ENCODE measurements at regions not wholly inside any gene's neighbourhood (a gene's known extent, or its start where the extent isn't known, plus 50 kb on each side); places are given as distances from the start of the nearest gene placed in this dataset.

DNA sequence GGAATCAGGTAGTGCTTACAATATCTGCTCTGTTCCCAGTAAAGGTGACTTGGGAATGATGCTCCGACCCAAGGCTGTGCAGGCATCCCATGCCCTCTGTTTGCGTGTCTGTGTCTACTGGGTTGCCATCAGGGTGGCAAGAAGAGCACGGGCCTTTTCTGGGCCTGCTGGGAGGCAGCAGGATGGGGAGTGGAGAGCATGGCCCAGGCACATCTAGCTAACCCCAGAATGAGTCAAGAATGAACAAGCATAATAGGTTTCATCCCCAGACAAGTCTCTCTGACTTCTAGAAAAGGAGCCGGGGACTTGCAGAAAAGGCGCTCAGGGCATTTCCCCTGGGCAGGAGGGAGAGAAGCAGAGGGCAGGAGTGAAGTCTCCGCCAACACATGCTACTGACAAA is 260.4 kb downstream of the IRX1 start:
- in situ Hi-C loops (cut with HindIII; ENCODE audit: low sequenced_read_pairs): no loop called here
- no peak overlapping the region for H3K4me3 ChIP-seq (ENCODE audit: low read depth, low read length)
- no peak for DNase-seq (ENCODE audit: low read depth, low spot score)
- TF ChIP-seq, protein P1, sequence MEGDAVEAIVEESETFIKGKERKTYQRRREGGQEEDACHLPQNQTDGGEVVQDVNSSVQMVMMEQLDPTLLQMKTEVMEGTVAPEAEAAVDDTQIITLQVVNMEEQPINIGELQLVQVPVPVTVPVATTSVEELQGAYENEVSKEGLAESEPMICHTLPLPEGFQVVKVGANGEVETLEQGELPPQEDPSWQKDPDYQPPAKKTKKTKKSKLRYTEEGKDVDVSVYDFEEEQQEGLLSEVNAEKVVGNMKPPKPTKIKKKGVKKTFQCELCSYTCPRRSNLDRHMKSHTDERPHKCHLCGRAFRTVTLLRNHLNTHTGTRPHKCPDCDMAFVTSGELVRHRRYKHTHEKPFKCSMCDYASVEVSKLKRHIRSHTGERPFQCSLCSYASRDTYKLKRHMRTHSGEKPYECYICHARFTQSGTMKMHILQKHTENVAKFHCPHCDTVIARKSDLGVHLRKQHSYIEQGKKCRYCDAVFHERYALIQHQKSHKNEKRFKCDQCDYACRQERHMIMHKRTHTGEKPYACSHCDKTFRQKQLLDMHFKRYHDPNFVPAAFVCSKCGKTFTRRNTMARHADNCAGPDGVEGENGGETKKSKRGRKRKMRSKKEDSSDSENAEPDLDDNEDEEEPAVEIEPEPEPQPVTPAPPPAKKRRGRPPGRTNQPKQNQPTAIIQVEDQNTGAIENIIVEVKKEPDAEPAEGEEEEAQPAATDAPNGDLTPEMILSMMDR (IDR thresholded peaks at IDR 0.05; ENCODE audit: low read depth, low read length): no peak

DNA sequence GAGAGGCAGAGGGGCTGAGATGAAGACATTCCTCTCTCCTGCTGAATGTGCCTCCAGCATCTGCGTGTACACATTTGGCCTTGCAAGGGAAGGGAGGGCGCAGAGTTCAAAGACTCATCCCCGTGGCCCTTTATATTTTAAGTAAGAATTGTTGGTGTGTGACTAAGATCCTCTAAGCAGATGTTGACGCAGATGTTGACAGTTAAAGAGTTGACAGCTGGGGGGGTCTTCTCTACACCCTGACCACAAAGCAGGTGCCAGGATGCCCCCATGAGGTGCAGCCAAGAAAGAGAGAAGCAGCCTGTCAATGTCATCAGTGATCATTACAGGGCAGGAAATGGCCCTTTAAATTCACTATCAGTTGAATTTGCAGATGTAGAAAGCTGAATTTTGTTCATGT is 262.9 kb downstream of the IRX1 start:
- DNase-seq (ENCODE audit: low read depth, low spot score): no peak
- H3K4me3 ChIP-seq (ENCODE audit: low read depth, low read length): no peak overlapping the region
- TF ChIP-seq, protein P1 (IDR thresholded peaks at IDR 0.05; ENCODE audit: low read depth, low read length): no peak
- in situ Hi-C loops (cut with HindIII; ENCODE audit: low sequenced_read_pairs): no loop called here

DNA sequence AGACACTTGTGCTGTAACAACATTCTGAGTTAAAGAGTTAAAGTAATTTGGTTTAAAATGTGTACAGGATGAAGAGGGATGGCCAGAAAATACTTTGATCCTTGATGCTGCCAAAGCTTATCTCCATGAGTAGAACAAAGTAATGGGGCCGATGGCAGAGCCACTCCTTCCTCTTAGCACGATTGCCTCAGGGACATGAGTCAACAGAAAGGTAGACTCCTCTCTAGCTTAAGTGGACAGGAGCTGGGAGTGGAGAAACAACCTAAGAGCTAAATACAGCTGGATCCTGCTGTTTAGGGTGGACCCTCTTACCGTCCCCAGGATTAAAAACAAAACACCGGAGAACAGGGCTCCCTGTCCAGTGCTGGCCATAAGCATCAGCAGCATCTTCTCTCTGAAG is 267.3 kb downstream of the IRX1 start:
- TF ChIP-seq, protein P1 (IDR thresholded peaks at IDR 0.05; ENCODE audit: low read depth, low read length): no peak
- no peak for DNase-seq (ENCODE audit: low read depth, low spot score)
- in situ Hi-C loops (cut with HindIII; ENCODE audit: low sequenced_read_pairs): no loop called here
- no peak overlapping the region for H3K4me3 ChIP-seq (ENCODE audit: low read depth, low read length)

DNA sequence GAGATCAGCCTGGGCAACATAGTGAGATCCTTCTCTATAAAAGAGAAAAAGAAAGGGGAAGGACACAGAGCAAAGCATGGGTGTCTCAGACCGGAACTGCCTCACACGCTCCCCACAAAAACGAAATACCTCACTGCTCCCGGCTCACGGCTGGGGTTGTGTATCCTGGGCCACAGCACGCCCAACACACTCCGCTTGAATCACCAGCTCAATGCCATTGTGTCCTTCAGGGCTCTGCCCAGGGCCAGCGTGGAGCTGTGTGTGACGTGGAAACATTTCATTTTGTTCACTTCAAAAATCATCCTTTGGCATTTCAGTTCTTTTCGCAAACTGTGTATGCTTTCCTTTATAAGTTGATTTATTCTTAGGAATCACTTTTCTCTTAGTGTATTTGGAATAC is 279.5 kb downstream of the IRX1 start:
- DNase-seq (ENCODE audit: low read depth, low spot score): no peak
- no peak overlapping the region for H3K4me3 ChIP-seq (ENCODE audit: low read depth, low read length)
- TF ChIP-seq, protein P1 (IDR thresholded peaks at IDR 0.05; ENCODE audit: low read depth, low read length): no peak
- in situ Hi-C loops (cut with HindIII; ENCODE audit: low sequenced_read_pairs): no loop called here

DNA sequence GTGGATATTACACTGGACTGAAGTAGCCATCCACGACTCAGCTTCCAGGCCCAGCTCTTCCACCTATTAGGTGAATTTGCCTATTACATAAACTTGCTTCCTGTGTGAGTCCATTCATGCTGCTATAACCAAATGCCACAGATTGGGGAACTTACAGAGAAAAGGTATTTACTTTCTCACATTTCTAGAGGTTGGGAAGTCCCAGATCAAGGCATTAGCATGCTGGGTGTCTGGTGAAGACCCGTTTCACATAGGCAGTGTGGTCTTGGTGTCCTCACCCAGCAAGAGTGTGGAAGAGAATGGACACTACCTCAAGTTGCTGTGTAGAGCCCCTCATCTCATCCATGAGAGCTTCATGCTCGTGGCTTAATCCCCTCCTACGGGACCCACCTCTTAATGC is 282.6 kb downstream of the IRX1 start:
- DNase-seq (ENCODE audit: low read depth, low spot score): no peak
- TF ChIP-seq, protein P1 (IDR thresholded peaks at IDR 0.05; ENCODE audit: low read depth, low read length): no peak
- in situ Hi-C loops (cut with HindIII; ENCODE audit: low sequenced_read_pairs): no loop called here
- no peak overlapping the region for H3K4me3 ChIP-seq (ENCODE audit: low read depth, low read length)

DNA sequence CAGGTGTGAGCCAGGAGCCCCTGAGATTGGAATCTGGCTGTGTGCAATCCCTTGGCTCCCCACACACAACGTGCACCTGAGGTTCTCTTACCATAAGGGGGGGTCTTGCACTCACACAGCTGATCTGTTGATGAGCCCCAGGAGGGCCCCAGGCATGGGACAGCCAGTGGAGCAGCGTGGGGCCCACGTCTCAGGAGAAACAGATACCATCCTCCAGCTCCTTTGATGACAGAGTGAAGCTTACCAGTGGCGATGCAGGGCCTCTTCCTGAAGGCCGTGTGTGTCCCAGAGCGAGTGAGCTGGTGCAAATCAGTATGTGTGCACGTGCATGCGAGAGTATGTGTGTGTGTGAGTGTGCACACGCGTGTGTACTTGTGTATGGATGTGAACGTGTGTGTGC is 287.4 kb downstream of the IRX1 start:
- in situ Hi-C loops (cut with HindIII; ENCODE audit: low sequenced_read_pairs): no loop called here

More for the DNA sequence above, 287.4 kb downstream of the IRX1 start:
- TF ChIP-seq, protein P1 (IDR thresholded peaks at IDR 0.05; ENCODE audit: low read depth, low read length): no peak
- no peak for DNase-seq (ENCODE audit: low read depth, low spot score)
- no peak overlapping the region for H3K4me3 ChIP-seq (ENCODE audit: low read depth, low read length)

All from astrocyte of the spinal cord (primary cell).